HL-60 (cell line): ENCODE measurements at regions not wholly inside any gene's neighbourhood (a gene's known extent, or its start where the extent isn't known, plus 50 kb on each side); places are given as distances from the start of the nearest gene placed in this dataset.

ENCODE experiments used
- DNase-seq, 2 experiments: peaks; one replicate each; pipeline ENCODE4 v3.0.0-alpha.2; 2010 to 2020; ENCODE audit warnings: low read depth in 1 of 2, low spot score in 1 of 2
- H3K27ac ChIP-seq: fragments of 250-450 bp; sonication (Bioruptor Pico); replicated peaks from 2 replicates; pipeline ENCODE4 v1.5.1; 2020; ENCODE audit warnings: mild to moderate bottlenecking, moderate library complexity
- H3K27me3 ChIP-seq: fragments of 250-450 bp; sonication (Bioruptor Pico); 2 replicates; pipeline ENCODE4 v1.5.1; 2021; ENCODE audit warnings: mild to moderate bottlenecking, moderate library complexity; ENCODE audit not compliant: insufficient read depth, poor library complexity, severe bottlenecking
- H3K4me3 ChIP-seq: replicated peaks from 2 replicates; pipeline ENCODE4 v1.5.1; 2011; ENCODE audit warnings: mild to moderate bottlenecking, control low read depth, low read length; ENCODE audit not compliant: insufficient read depth
- GABPA ChIP-seq: IDR thresholded peaks from 2 replicates; pipeline ENCODE4 v1.6.1; 2012; ENCODE audit warnings: low read depth
- POLR2AphosphoS5 ChIP-seq: IDR thresholded peaks from 2 replicates; pipeline ENCODE4 v1.6.1; 2012; ENCODE audit warnings: low read depth
- REST ChIP-seq: IDR thresholded peaks from 2 replicates; pipeline ENCODE4 v1.6.1; 2012; ENCODE audit warnings: low read depth; ENCODE audit not compliant: insufficient replicate concordance
- SPI1 ChIP-seq: IDR thresholded peaks from 2 replicates; pipeline ENCODE4 v1.6.1; 2012; ENCODE audit warnings: low read depth, mild to moderate bottlenecking, borderline replicate concordance
- TF ChIP-seq, protein P1 (sequence below): IDR thresholded peaks from one replicate; pipeline ENCODE4 v1.5.1; 2011; ENCODE audit warnings: low read length, control low read depth, inconsistent platforms; ENCODE audit not compliant: insufficient read depth

DNA sequence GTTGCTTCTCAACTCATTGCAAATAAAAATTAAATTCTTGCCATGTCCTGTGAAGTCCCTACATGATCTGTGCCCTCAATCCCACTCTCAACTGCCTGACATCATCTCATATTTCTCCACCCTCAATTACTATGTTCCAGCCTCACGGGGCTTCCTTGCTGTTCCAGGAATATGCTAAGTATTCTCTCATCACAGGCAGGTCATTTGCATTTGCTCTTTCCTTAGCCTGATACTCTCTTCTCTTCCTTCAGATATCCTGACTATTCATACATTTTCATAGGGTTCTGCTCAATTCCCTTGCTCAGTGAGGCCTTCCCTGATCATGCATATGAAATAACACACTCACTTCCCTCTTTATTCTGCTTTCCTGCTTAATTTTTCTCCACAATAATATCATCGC, 135.1 kb upstream of the DAB2 start:
- no peak for DNase-seq
- H3K27me3 ChIP-seq, result peaks cover 3% of the 10 kb centered on the region
- H3K4me3 ChIP-seq, result no peak overlapping the region
- TF ChIP-seq SPI1 (no peak), POLR2AphosphoS5 (no peak), REST (no peak), GABPA (no peak)
- TF ChIP-seq, protein P1, sequence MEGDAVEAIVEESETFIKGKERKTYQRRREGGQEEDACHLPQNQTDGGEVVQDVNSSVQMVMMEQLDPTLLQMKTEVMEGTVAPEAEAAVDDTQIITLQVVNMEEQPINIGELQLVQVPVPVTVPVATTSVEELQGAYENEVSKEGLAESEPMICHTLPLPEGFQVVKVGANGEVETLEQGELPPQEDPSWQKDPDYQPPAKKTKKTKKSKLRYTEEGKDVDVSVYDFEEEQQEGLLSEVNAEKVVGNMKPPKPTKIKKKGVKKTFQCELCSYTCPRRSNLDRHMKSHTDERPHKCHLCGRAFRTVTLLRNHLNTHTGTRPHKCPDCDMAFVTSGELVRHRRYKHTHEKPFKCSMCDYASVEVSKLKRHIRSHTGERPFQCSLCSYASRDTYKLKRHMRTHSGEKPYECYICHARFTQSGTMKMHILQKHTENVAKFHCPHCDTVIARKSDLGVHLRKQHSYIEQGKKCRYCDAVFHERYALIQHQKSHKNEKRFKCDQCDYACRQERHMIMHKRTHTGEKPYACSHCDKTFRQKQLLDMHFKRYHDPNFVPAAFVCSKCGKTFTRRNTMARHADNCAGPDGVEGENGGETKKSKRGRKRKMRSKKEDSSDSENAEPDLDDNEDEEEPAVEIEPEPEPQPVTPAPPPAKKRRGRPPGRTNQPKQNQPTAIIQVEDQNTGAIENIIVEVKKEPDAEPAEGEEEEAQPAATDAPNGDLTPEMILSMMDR, result no peak
- H3K27ac ChIP-seq, result no peak overlapping the region

DNA sequence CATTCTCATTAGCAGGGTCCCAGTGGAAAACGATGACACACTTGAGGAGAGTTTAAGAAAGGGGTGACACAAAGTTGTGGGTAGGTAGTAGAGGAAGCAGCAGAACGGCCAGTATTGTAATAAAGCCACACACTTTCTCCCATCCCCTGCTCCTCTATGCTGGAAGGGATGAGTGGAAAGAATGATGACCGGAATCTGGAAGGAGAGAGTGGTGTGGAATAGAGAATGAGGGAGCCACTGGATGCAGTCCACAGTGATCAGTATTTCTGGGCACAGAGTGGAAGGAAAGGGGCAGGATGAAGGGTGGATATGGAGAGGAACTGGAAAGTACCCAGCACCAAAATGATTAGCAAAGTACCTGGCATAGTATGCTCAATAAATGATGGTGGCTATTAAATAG, 133.8 kb upstream of the DAB2 start:
- no peak for TF ChIP-seq SPI1
- TF ChIP-seq REST, result no peak
- no peak for TF ChIP-seq POLR2AphosphoS5
- TF ChIP-seq GABPA, result no peak
- TF ChIP-seq, protein P1, result no peak
- DNase-seq, result no peak
- H3K4me3 ChIP-seq, result no peak overlapping the region
- H3K27ac ChIP-seq, result no peak overlapping the region
- H3K27me3 ChIP-seq, result peaks cover 3% of the 10 kb centered on the region

DNA sequence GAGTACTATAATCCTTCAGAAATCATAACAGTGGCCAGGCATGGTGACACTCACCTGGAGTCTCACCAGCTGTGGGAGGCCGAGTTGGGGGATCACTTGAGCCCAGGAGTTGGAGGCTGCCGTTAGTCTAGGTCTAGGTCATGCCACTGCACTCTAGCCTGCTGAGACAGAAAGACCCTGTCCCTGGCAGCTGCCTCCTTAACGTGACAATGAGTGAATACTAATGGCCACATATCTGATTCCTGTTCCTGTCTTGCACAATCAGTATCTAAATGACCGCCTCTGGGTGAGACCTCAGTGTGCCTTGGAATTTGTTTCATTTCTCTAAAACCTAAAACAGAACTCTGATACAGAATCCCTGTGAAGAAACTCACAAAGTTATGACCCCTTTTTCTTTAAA, 131.0 kb upstream of the DAB2 start:
- no peak overlapping the region for H3K4me3 ChIP-seq
- no peaks in the 10 kb centered on the region for H3K27me3 ChIP-seq
- TF ChIP-seq POLR2AphosphoS5, result no peak
- no peak for TF ChIP-seq SPI1
- no peak for TF ChIP-seq REST
- TF ChIP-seq GABPA, result no peak
- TF ChIP-seq, protein P1, result no peak
- no peak for DNase-seq
- no peak overlapping the region for H3K27ac ChIP-seq
